Mesothelial cell of epicardium (in vitro differentiated cells): ENCODE measurements at regions not wholly inside any gene's neighbourhood (a gene's known extent, or its start where the extent isn't known, plus 50 kb on each side); places are given as distances from the start of the nearest gene placed in this dataset.

ENCODE experiments used
- DNase-seq, 2 experiments: peaks; one replicate each; pipeline ENCODE4 v3.0.0; 2021; ENCODE audit warnings: low spot score in 2 of 2; ENCODE audit not compliant: unreplicated experiment in 2 of 2
- H3K27ac Mint-ChIP-seq: 2 replicates; pipeline ENCODE4 v1.8.0; 2021; ENCODE audit warnings: mixed read lengths
- H3K27me3 Mint-ChIP-seq: 2 replicates; pipeline ENCODE4 v1.8.0; 2021; ENCODE audit warnings: low read depth, mixed read lengths
- H3K36me3 Mint-ChIP-seq: 2 replicates; pipeline ENCODE4 v1.8.0; 2021; ENCODE audit warnings: mixed read lengths
- H3K4me1 Mint-ChIP-seq: 2 replicates; pipeline ENCODE4 v1.8.0; 2021; ENCODE audit warnings: mixed read lengths
- H3K4me3 Mint-ChIP-seq: 2 replicates; pipeline ENCODE4 v1.8.0; 2021; ENCODE audit warnings: mild to moderate bottlenecking, moderate library complexity, mixed read lengths
- H3K9me3 Mint-ChIP-seq: 2 replicates; pipeline ENCODE4 v1.8.0; 2021; ENCODE audit warnings: mixed read lengths
- TF ChIP-seq, protein P1 (sequence below): fragments of 200-600 bp; sonication (generic); IDR thresholded peaks from one replicate; pipeline ENCODE4 v1.5.0; 2021; ENCODE audit warnings: antibody characterized with exemption; ENCODE audit not compliant: unreplicated experiment

DNA sequence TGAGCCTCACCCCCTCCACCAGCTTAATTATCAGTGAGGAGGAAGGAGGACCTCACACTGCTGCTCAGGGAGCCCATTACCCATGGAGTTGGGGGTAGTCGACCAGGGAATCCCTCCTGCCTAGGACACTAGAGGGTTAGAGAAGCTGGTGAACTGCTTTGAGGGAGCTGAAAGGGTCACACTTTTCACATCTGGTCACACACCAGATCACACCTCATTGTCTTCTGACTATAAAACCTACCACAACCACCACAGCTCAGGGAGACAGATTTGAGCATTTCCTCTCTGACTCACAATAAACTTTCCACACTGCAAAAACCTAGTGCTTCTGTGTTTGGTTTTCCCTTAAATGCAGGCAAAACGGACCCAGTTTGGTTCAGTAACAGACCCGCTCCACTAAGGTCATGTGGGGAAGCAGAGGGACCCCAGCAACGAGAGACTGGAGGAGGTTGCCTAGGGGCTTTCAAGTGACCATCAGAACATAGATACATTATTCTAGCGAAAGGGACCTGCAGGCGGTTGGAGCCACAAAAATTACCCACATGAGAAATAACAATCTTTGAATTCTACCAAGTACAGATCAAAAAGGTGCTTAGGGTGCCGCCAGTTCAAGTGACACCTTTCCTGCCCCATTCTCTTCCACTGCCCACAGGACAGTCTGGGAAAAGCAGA is 151.4 kb upstream of the AVPR1A start:
- Mint-ChIP-seq H3K36me3 (no peaks in the 10 kb centered on the region), H3K27ac (peak overlapping the region; percentile 7), H3K4me1 (peaks cover 2% of the 10 kb centered on the region), H3K4me3 (no peak overlapping the region), H3K27me3 (peaks cover 5% of the 10 kb centered on the region), H3K9me3 (no peaks in the 10 kb centered on the region)
- TF ChIP-seq, protein P1, sequence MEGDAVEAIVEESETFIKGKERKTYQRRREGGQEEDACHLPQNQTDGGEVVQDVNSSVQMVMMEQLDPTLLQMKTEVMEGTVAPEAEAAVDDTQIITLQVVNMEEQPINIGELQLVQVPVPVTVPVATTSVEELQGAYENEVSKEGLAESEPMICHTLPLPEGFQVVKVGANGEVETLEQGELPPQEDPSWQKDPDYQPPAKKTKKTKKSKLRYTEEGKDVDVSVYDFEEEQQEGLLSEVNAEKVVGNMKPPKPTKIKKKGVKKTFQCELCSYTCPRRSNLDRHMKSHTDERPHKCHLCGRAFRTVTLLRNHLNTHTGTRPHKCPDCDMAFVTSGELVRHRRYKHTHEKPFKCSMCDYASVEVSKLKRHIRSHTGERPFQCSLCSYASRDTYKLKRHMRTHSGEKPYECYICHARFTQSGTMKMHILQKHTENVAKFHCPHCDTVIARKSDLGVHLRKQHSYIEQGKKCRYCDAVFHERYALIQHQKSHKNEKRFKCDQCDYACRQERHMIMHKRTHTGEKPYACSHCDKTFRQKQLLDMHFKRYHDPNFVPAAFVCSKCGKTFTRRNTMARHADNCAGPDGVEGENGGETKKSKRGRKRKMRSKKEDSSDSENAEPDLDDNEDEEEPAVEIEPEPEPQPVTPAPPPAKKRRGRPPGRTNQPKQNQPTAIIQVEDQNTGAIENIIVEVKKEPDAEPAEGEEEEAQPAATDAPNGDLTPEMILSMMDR: no peak
- no peak for DNase-seq

DNA sequence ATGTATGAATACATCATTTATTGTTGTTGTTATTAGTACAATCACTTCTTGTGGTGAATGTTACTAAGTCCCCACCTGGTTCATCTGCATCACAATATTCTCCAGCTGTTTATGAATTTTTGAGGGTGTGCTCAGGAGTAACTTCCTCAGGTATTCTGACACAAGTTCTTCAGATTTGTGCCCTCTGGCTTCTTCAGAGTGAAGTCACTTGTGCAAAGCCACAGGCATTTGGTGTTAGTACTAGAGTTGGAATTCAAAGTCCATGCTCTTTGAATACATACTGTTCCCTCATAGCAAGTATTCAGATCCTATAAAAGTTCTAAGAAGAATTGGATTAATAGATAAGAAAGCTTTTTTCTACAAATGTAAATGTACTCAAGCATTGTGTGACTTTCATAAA is 150.3 kb upstream of the AVPR1A start:
- Mint-ChIP-seq H3K27me3 (peaks cover 5% of the 10 kb centered on the region), H3K36me3 (no peaks in the 10 kb centered on the region), H3K4me1 (peaks cover 2% of the 10 kb centered on the region), H3K9me3 (no peaks in the 10 kb centered on the region), H3K27ac (no peak overlapping the region), H3K4me3 (no peak overlapping the region)
- TF ChIP-seq, protein P1: no peak
- DNase-seq: no peak

DNA sequence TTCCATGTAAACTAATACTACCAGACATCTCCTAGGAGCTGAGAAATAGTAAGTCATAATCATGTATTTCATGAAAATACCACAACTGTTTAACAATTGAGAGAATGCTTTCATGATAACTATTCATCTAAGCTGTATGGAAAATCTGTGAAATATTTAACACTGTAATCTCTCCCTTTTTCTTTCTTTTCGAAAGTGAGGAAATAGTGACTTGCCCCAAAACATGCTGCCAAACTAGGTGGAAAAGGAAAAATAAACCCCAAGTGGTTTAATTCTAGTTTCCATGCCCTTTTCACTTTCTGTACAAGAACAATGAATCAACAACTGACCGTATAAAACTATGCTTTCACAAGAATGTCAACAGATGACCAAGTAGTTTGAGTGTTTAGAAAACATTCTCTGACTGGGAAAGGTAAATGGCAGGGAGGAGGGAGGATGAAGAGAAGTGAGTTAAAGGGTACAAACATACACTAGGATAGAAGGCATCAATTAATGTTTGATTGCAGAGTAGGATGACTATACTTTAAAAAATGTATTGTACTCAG is 147.5 kb upstream of the AVPR1A start:
- Mint-ChIP-seq H3K9me3 (no peaks in the 10 kb centered on the region), H3K27me3 (peaks cover 5% of the 10 kb centered on the region), H3K36me3 (no peaks in the 10 kb centered on the region), H3K27ac (no peak overlapping the region), H3K4me3 (no peak overlapping the region), H3K4me1 (peaks cover 3% of the 10 kb centered on the region)
- TF ChIP-seq, protein P1: no peak
- no peak for DNase-seq

DNA sequence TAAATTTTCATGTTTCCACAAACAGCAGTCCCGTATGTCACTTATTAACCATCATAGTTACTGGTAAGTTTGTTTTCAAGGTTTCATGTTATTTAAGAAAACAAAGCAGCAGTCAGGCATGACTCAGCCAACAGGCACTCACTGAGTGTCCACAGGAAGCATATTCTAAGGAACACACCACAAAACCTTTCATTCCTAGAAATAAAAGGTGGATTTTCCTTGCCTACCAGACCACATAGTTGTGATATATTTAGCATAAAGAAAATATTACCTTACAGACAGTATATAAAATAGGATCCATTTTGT is 143.3 kb upstream of the AVPR1A start:
- H3K4me1 Mint-ChIP-seq: peaks cover 3% of the 10 kb centered on the region

DNA sequence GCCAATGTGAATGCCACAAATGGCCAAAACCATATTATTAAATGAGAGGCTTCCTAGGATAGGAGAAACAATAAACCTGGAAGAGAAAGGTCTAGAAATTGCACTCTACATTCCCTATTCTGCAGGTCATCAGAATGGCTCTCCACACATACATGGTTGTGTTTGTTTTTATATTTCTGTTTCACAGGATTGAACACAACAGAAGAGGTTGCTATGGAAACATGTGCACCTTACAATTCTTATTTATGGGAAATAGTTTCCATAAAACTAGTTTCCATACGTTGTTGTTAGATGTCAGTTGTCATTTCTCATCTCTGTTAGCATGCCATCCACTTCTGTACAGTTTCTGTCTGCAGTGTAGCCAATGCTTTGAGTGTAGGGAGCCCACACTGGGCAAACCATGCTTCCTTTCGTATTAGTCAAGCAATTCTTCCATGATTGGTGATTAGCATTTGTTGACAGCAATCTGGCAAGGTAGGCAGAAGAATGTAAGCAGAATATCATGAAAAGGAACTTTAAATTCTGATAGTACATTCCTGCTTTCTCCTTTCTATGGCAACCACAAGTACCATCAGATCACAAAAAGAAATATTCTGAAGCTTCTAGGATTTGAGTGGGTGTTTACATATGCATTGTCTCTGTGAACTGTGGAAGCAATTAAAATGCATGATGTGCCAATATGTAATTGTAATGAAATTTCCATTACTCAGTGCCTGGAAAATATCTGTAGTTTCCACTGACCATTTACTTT is 141.6 kb upstream of the AVPR1A start:
- Mint-ChIP-seq H3K9me3 (no peaks in the 10 kb centered on the region), H3K4me1 (peaks cover 3% of the 10 kb centered on the region), H3K27me3 (no peaks in the 10 kb centered on the region), H3K4me3 (no peak overlapping the region), H3K36me3 (no peaks in the 10 kb centered on the region), H3K27ac (no peak overlapping the region)
- TF ChIP-seq, protein P1: no peak
- no peak for DNase-seq

More for the DNA sequence above, 143.3 kb upstream of the AVPR1A start:
- no peaks in the 10 kb centered on the region for H3K9me3 Mint-ChIP-seq
- DNase-seq: no peak
- H3K4me3 Mint-ChIP-seq: no peak overlapping the region
- TF ChIP-seq, protein P1: no peak
- H3K27ac Mint-ChIP-seq: no peak overlapping the region
- H3K27me3 Mint-ChIP-seq: no peaks in the 10 kb centered on the region
- no peaks in the 10 kb centered on the region for H3K36me3 Mint-ChIP-seq
